ENCODE measurements at regions not wholly inside any gene's neighbourhood (a gene's known extent, or its start where the extent isn't known, plus 50 kb on each side); places are given as distances from the start of the nearest gene placed in this dataset.

DNA sequence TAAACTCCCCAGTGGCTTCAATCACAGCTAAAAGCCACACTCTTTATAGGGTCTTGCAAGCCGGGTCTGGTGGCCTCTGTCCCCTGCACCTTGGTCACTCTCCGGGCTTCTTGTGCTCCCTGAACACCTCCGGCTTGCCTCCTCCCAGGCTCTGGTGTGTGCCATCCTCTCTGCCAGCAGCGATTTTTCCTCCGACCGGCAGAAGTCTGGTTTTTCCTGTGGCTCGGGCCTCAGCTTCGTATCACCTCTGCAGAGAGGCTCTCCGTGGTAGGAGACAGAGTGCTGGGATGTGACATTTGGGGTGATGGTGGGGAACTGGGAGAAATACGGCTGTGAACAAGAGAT, 58.8 kb upstream of the HPCAL1 start:
- no peak overlapping the region for H3K27ac Mint-ChIP-seq
- H3K9me3 Mint-ChIP-seq: no peaks in the 10 kb centered on the region
- no peak overlapping the region for H3K4me3 Mint-ChIP-seq
- H3K27me3 Mint-ChIP-seq (ENCODE audit: low read depth): no peaks in the 10 kb centered on the region
- H3K36me3 Mint-ChIP-seq (ENCODE audit: low read depth): no peaks in the 10 kb centered on the region
- H3K4me1 Mint-ChIP-seq (ENCODE audit: low read depth): no peaks in the 10 kb centered on the region

DNA sequence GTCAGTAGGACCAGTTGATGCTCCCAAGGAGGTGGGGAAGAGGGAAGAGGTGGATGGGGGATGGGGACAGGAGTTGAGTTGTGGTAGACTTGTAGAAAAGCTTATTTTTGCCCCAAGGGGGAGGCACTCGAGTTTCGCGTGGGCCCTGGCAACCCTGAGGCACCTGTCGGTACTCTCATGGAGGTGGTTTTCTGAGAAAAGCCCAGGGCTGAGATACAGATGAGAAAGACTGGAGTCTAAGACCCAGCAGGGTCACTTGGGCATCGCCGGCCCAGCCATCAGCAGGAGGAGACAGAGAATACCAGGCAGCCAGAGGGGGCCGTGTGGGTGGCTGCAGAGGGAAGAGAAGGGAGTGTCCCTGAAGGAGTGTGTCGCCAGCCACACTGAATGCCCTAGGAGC, 57.7 kb upstream of the HPCAL1 start:
- peaks cover under 1% of the 10 kb centered on the region for H3K27me3 Mint-ChIP-seq (ENCODE audit: low read depth)
- H3K27ac Mint-ChIP-seq: no peak overlapping the region
- no peak overlapping the region for H3K4me3 Mint-ChIP-seq
- peaks cover 4% of the 10 kb centered on the region for H3K9me3 Mint-ChIP-seq
- H3K36me3 Mint-ChIP-seq (ENCODE audit: low read depth): no peaks in the 10 kb centered on the region
- H3K4me1 Mint-ChIP-seq (ENCODE audit: low read depth): no peaks in the 10 kb centered on the region

DNA sequence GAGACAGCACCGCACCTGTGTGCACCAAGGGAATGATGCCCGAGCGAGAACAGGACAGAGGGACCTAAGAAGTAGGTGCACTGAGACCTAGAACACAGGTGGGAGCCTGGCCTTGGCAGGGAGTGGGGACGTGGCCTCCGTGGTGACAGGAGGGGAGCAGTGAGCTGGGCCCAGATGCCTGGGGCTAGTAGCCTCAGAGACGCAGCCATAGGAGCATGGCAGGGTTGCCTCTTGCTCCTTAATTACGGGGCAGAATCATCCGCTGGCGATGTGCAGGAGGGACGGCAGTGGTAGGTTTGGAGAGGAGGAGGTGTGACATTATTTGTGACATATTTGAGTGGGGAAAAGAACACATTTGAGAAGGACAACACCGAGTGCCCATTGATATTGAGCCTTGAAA, 57.0 kb upstream of the HPCAL1 start:
- Mint-ChIP-seq H3K27ac (no peak overlapping the region), H3K9me3 (peaks cover 10% of the 10 kb centered on the region), H3K27me3 (ENCODE audit: low read depth) (peaks cover 7% of the 10 kb centered on the region), H3K4me3 (no peak overlapping the region), H3K36me3 (ENCODE audit: low read depth) (peaks cover 2% of the 10 kb centered on the region), H3K4me1 (ENCODE audit: low read depth) (no peaks in the 10 kb centered on the region)

DNA sequence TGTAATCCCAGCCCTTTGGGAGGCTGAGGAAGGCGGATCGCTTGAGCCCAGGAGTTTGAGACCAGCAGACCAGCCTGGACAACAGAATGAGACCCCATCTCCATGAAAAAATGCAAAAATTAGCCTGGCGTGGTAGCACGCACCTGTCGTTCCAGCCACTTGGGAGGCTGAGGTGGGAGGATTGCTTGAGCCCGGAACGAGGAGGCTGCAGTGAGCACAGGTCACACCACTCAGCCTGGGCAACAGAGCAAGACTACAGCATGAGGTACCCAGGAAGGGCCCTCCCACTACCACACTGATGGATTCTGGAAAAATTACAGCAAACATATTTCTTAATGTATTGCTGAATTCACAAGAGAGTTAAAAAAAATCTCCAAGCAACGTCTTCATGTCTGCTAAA, 56.3 kb upstream of the HPCAL1 start:
- H3K27ac Mint-ChIP-seq: no peak overlapping the region
- peaks cover 10% of the 10 kb centered on the region for H3K27me3 Mint-ChIP-seq (ENCODE audit: low read depth)
- no peaks in the 10 kb centered on the region for H3K4me1 Mint-ChIP-seq (ENCODE audit: low read depth)
- no peak overlapping the region for H3K4me3 Mint-ChIP-seq
- H3K9me3 Mint-ChIP-seq: peaks cover 14% of the 10 kb centered on the region
- H3K36me3 Mint-ChIP-seq (ENCODE audit: low read depth): peaks cover 2% of the 10 kb centered on the region

DNA sequence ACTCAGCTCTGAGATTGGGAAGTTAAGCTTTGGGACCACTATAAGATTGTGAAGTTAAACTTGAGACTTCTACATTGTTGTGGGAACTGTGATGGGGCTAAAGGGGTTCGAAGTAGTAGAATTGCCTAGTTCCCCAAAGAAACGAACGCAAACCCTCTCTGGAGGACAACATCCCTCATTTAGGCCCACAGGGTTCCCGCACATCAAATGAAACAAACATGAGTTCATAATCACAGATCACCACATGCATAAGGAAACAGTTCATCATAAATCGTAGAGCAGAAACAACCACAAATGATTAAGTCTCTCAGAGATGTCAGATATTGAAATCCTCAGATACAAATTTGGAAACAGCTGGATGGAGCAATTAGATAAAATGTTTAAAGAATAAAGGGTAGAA, 55.9 kb upstream of the HPCAL1 start:
- Mint-ChIP-seq H3K4me1 (ENCODE audit: low read depth) (no peaks in the 10 kb centered on the region), H3K27me3 (ENCODE audit: low read depth) (peaks cover 10% of the 10 kb centered on the region), H3K36me3 (ENCODE audit: low read depth) (peaks cover 2% of the 10 kb centered on the region), H3K9me3 (peaks cover 14% of the 10 kb centered on the region), H3K27ac (no peak overlapping the region), H3K4me3 (no peak overlapping the region)

DNA sequence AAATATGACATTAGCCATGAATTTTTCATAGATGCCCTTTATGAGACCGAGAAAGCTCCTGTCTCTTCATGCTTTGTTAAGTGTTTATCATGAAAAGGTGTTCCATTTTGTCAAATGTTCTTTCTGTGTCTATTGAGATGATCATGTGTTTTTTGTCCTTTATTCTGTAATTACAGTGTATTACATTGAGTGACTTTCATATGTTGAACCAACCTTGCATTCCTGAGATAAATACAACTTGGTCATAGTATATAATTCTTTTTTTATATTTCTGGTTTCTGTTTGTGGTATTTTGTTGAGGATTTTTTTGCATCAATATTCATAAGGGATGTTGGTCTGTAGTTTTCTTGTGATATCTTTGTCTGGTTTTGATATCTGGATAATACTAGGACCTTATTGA, 52.9 kb upstream of the HPCAL1 start:
- no peaks in the 10 kb centered on the region for H3K4me1 Mint-ChIP-seq (ENCODE audit: low read depth)
- peaks cover 14% of the 10 kb centered on the region for H3K27me3 Mint-ChIP-seq (ENCODE audit: low read depth)
- no peak overlapping the region for H3K4me3 Mint-ChIP-seq
- peaks cover 14% of the 10 kb centered on the region for H3K9me3 Mint-ChIP-seq
- no peak overlapping the region for H3K27ac Mint-ChIP-seq
- H3K36me3 Mint-ChIP-seq (ENCODE audit: low read depth): peaks cover 2% of the 10 kb centered on the region

DNA sequence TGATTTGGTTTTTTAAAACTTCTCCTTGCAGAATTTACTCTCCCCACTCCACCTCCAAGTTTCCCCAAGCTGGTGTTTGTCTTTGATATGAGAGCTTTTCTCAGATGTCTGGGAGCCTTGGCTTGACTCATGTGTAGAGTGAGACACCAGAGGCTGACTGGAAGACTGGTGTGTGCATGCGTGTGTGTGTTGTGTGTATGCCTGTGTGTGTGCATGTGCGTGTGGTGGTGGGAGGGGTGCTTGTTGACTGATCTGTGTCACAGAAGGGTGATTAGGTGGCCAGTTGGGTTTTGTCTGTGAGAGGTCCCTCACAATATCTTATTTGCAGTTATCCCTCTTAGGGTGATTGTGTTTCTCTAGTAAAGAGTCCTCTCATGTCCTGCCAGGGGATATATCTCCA, 50.5 kb upstream of the HPCAL1 start:
- Mint-ChIP-seq H3K27ac (no peak overlapping the region), H3K4me3 (no peak overlapping the region), H3K9me3 (peaks cover 14% of the 10 kb centered on the region), H3K36me3 (ENCODE audit: low read depth) (peaks cover 2% of the 10 kb centered on the region), H3K4me1 (ENCODE audit: low read depth) (no peaks in the 10 kb centered on the region), H3K27me3 (ENCODE audit: low read depth) (peaks cover 14% of the 10 kb centered on the region)

DNA sequence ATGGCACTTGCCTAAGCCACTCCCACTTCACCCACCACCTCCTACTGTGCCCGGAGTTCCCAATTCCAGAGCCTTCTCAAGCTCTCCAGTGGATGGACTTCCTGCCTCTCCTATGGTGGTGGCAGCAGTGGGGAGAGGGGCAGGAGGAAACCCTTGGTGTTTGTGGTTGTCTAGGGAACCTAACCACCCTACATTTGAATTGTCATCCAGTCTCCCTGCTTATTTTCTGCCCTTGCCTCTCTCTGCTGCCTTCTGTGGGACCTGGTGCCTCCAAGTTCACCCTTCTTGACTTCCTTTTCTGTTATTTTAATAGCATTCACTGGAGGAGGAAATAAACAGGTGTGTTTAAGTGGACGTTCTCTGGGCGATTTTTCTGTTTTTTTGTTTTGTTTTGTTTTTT, 50.0 kb upstream of the HPCAL1 start:
- Mint-ChIP-seq H3K27me3 (ENCODE audit: low read depth) (peaks cover 14% of the 10 kb centered on the region), H3K36me3 (ENCODE audit: low read depth) (peaks cover 2% of the 10 kb centered on the region), H3K4me3 (no peak overlapping the region), H3K9me3 (peaks cover 14% of the 10 kb centered on the region), H3K27ac (no peak overlapping the region), H3K4me1 (ENCODE audit: low read depth) (no peaks in the 10 kb centered on the region)

Data from T-helper 1 cell treated with Interleukin-12 subunit alpha and Interleukin-12 subunit beta and Interleukin-4 antibody, amounts not matched to agents 30 μg/mL and 1 μg/mL, for 36 hours (primary cell).